ENCODE measurements at regions not wholly inside any gene's neighbourhood (a gene's known extent, or its start where the extent isn't known, plus 50 kb on each side); places are given as distances from the start of the nearest gene placed in this dataset.

DNA sequence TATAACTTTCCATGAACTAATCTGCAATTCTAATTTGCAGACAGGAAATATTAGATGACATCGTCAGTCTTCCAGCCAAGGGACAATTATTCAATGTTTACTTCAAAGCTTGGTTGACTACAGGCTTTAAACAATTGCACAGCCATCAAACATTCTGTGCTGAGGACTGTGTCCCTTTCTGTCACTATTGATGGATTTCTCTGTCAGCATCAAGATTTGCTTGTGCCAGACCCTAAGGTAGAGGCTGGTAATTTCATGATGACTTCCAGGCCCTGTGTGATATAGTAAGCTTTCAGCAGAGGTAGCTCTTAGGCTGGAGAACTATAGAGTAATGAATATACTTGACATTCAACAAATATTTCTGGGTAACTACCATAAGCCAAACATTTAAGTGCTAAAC lies 229.3 kb upstream of the ACTBL2 start:
- H3K27ac ChIP-seq, result no peak overlapping the region
- no peak for TF ChIP-seq ZFX (IDR thresholded peaks at IDR 0.05)
- TF ChIP-seq, protein P1, sequence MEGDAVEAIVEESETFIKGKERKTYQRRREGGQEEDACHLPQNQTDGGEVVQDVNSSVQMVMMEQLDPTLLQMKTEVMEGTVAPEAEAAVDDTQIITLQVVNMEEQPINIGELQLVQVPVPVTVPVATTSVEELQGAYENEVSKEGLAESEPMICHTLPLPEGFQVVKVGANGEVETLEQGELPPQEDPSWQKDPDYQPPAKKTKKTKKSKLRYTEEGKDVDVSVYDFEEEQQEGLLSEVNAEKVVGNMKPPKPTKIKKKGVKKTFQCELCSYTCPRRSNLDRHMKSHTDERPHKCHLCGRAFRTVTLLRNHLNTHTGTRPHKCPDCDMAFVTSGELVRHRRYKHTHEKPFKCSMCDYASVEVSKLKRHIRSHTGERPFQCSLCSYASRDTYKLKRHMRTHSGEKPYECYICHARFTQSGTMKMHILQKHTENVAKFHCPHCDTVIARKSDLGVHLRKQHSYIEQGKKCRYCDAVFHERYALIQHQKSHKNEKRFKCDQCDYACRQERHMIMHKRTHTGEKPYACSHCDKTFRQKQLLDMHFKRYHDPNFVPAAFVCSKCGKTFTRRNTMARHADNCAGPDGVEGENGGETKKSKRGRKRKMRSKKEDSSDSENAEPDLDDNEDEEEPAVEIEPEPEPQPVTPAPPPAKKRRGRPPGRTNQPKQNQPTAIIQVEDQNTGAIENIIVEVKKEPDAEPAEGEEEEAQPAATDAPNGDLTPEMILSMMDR (conservative IDR thresholded peaks at IDR 0.05), result no peak

DNA sequence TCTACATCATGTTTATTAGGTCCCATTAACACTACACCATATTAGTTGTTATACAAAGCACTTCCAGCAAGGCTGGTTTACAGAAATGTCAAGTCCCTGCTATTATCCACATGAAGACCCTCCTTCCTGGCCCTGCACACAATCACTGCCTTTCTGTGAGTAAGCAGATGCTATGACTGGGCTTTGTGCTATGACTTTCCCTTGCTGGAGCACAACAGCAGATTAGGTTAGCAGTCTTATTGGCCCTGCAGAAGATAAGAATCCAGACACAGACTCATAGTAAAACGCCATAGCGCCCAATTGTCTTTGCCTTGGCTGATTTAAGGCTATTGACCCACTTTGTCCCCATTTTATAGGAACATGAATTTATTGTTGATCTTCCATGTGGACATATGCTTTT lies 228.9 kb upstream of the ACTBL2 start:
- no peak overlapping the region for H3K27ac ChIP-seq
- TF ChIP-seq, protein P1 (conservative IDR thresholded peaks at IDR 0.05), result no peak
- TF ChIP-seq ZFX (IDR thresholded peaks at IDR 0.05), result no peak

DNA sequence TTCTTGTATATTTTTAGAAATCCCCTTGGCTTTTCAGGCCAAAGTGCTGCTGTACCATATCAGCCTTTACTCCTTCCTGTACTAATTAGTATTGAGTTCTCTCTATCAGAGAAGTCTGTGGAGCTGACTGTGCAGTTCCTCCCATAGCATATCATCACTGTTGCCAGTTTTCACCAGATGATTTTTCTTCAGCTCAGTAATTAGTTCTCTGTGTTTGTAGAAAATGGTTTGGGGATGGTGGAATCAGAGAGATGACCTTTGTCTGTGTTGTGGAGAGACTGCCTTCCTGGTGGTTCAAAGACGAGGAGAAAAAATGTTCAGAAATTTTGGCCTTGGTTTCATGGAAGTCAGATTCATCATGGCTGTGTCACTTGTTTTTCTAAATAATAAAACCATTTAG lies 227.5 kb upstream of the ACTBL2 start:
- no peak for TF ChIP-seq ZFX (IDR thresholded peaks at IDR 0.05)
- TF ChIP-seq, protein P1 (conservative IDR thresholded peaks at IDR 0.05), result no peak
- H3K27ac ChIP-seq, result no peak overlapping the region

DNA sequence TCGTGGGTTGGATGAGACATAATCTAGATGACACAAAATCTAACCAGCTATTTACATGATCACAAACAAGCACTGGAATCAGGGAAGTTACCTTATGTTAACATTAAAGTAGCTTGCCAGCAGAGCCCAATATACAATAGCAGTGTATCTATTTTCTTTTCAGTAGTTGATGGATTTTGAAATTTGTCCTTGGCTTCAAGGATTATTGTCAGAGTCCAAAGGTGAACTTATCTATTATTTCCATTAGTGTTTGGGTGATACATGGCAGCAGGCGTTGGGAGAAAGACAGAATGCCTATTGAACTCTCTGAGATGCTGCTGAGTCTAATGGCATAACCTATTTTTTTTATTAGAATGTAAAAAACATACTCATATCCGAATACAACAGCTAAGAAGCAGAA lies 223.2 kb upstream of the ACTBL2 start:
- no peak overlapping the region for H3K27ac ChIP-seq
- TF ChIP-seq ZFX (IDR thresholded peaks at IDR 0.05), result no peak
- TF ChIP-seq, protein P1 (conservative IDR thresholded peaks at IDR 0.05), result no peak

DNA sequence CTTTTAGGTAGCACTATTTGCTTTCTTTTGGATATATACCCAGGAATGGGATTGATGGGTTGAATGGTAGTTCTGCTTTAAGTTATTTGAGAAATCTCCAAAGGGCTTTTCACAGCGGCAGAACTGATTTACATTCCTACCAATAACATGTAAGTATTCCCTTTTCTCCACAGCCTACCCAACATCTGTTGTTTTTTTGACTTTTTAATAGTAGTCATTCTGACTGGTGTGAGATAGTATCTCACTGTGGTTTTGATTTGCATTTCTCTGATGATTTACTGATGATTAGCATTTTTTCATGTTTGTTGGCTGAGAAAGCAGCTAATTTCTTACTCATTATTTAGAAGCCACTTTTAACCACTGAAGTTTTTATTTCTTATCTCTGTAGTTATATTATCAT lies 221.1 kb upstream of the ACTBL2 start:
- no peak for TF ChIP-seq ZFX (IDR thresholded peaks at IDR 0.05)
- TF ChIP-seq, protein P1 (conservative IDR thresholded peaks at IDR 0.05), result no peak

DNA sequence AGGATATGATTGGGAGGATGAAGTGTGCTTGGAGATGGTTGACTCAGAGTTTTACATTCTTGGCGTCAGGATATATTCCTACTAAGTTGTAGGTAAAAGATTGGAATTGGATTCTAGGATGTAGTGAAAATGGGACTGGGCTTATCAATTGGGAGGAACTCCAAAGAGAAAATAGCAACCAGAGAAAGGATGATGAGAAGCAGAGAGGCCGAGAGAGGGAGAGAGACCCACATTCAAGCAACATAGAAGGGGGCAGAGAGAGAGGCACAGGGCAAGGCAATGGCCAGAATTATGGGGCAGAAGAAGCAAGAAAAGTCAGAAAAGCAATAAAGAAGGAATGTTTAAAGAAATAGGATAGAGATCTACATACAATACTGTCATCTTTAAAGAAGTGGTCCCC lies 217.9 kb upstream of the ACTBL2 start:
- no peak overlapping the region for H3K27ac ChIP-seq
- TF ChIP-seq ZFX (IDR thresholded peaks at IDR 0.05), result no peak
- TF ChIP-seq, protein P1 (conservative IDR thresholded peaks at IDR 0.05), result no peak

More for the DNA sequence above, 221.1 kb upstream of the ACTBL2 start:
- H3K27ac ChIP-seq, result no peak overlapping the region

DNA sequence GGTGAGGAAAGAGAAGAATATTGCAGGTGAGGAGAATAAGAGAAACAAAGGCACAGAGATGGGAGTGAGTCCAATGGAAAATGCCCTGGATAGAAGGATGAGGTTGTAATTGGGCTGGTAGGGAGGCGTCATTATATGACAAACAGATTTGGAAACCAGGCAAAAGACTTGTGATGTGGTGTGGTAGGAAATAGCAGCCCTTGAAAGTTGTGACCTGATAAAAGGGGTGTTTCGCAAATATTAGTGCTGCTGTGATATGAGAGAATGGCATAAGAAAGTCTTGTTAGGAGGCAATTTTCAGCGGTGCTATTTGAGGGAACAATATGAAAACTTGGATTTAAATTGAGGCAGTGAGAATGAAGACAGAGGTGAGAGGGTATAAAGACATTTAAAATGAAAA lies 217.5 kb upstream of the ACTBL2 start:
- H3K27ac ChIP-seq, result no peak overlapping the region
- no peak for TF ChIP-seq ZFX (IDR thresholded peaks at IDR 0.05)
- TF ChIP-seq, protein P1 (conservative IDR thresholded peaks at IDR 0.05), result no peak
